HG02642 (cell line): ENCODE measurements at regions not wholly inside any gene's neighbourhood (a gene's known extent, or its start where the extent isn't known, plus 50 kb on each side); places are given as distances from the start of the nearest gene placed in this dataset.
"Not testable (repeated sequence)": the region's sequence is repeated elsewhere in the genome, so short reads cannot be mapped to it uniquely, and the experiment has no call there.

Source experiments
- ATAC-seq: cut with Tn5 transposase; IDR thresholded peaks from one replicate; pipeline ENCODE4 v1.9.1; 2021; ENCODE audit warnings: mild to moderate bottlenecking; ENCODE audit not compliant: unreplicated experiment, poor library complexity

DNA sequence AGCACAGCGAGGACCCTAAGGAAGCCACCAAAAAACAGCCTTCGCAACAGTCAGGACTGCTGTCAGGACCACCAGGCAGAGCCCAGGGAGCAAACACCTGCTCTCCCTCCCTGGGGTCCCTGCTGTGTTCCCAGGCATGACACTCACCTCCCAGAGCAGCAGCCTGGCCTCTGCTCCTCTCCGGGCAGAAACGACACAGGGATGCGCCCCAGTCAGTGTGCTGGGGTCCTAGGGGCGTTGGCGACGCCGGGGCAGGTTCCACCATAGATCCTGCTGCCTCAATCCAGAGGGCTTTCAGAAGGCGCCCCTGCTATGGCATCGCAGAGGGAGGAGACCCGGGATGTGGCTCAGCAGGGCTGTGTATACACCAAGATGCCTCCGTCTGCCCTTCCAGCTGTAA lies 169.7 kb upstream of the FOXD4L5 start:
- not testable (repeated sequence) for ATAC-seq

DNA sequence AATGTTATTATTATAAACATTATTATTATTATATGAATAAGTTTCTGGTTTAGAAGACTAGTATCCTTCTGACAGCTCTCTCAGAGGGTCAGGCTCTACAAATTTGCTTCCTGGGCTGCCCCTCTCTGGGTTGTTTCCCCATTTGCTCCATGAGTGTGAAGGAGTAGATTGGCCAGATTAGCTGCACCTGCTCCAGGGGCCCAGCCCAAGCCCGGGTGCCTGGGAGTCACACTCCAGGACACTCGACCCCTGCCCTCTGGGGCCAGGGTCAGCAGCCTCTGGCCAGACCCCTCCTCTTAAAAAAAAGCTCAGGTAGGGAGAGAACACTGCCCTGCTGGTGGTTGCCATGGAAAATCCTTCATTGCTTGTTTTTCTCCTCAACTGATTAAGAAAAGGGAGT lies 169.0 kb upstream of the FOXD4L5 start:
- ATAC-seq, result not testable (repeated sequence)

DNA sequence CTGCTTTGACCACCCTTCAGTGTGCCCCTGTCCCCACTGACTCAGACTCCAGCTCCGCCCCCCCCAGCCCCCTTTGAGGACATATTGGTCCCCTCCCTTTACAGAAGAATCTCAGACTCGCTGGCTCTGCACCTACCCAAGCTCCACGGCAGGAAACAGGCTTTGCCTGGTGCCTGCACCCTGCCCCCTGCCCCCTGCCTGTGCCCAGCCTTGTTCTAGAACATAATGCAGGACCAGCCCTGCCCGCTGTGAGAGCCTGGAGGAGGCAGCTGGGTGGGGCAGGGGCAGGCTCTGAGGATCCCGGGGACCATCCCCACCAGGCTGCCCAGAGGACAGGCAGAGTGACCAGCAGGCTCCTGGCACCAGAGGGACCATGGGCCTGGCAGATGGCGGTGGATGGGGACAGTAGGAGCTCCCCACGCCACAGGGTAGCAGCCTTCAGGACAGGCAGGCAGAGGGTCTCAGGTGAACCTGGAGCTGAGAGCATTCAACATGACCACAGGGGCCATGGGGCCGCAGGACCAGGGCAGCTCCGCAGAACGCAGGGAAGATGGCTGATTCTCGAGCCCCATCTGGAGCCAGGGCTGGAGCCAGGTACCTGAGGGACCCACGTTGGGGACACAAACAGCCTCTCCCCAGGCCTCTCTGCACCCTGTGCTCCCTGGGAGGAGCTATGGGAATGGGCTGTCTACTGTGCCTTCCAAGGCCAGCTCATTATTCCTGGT lies 165.0 kb upstream of the FOXD4L5 start:
- not testable (repeated sequence) for ATAC-seq

DNA sequence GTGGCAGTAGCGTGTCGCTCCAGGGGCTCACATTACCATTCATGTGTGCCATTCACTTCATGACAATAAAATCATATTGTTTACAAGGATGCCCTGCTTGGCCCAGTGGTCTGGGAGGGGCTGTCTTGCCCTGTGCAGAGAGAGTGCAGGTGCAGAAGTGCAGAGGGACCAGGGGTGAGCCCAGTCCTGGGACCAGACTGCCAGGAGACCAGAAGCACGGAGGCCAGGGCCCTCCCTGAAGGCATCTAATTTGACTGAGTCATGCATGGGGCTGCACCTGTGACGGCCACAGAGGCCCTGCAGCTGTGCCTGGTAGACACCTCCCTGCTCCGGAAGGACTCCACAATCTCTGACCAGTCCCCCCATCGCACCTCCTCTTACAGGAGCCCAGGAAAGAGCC lies 164.4 kb upstream of the FOXD4L5 start:
- ATAC-seq, result no peak

DNA sequence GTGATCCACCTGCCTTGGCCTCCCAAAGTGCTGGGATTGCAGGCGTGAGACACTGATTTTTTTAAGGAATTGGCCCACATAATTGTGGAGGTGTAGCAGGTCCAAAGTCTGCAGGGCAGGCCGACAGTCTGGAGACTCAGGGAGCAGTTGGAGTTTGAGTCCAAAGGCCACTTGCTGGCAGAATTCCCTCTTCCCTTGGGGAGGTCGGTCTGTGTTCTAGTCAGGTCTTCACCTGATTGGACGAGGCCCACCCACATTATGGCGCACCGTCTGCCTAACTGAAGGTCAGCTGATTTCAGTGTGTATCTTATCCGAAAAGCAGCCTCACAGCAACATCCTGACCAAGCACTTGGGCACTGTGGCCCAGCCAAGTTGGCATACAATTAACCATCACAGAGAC lies 162.1 kb upstream of the FOXD4L5 start:
- ATAC-seq, result not testable (repeated sequence)

DNA sequence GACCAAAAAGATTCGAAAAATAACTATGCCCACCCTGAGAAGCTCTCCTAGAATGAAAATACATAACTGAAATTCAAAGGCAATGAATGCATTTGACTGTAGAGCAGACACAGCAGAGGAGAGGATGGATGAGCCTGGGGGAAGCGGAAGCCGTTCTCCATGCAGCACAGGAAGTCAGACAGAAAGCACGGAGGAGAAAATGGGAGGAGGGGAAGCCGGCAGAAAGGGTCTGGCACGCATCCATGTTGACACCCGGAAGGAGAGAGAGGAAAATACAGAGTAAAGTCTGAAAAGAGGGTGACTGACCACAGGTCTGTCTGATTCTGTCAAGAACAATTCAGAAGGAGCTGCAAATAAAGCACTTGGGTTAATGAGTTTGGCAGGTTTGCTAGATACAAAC lies 161.0 kb upstream of the FOXD4L5 start:
- not testable (repeated sequence) for ATAC-seq

DNA sequence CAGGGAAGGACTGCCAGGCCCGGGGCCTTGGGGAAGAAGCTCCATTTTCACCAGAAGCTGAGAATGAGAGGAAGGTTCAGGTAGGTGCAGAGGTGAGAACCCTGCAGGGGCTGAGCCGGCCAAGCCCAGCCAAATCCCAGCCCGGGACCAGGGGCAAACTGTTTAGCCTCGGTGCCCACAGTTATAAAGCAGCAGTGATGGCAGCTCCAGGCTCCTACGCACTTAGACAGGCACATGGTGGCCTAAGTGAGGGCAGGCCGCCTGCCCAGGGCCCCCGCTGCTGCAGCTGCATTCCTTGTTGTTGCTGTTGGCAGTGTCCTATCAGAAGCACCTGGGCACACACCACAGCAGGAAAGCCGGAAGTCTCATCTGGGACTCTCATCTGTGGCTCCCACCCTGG lies 159.9 kb upstream of the FOXD4L5 start:
- ATAC-seq, result no peak

DNA sequence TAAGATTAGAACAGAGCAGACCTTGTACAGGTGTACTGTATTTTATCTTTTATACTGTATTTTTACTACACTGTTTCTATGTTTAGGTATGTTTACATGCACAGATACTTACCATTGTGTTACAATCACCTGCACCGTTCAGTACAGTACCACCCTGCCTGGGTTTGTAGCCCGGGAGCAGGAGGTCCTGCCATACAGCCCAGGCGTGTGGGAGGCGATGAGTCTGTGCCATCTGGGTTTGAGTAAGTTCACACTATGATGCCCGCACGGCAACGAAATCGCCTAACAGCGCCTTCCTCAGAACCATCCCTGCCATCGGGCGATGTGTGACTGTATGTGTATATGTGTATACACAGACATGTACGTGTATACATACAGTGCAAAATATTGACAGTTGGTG lies 157.1 kb upstream of the FOXD4L5 start:
- not testable (repeated sequence) for ATAC-seq

DNA sequence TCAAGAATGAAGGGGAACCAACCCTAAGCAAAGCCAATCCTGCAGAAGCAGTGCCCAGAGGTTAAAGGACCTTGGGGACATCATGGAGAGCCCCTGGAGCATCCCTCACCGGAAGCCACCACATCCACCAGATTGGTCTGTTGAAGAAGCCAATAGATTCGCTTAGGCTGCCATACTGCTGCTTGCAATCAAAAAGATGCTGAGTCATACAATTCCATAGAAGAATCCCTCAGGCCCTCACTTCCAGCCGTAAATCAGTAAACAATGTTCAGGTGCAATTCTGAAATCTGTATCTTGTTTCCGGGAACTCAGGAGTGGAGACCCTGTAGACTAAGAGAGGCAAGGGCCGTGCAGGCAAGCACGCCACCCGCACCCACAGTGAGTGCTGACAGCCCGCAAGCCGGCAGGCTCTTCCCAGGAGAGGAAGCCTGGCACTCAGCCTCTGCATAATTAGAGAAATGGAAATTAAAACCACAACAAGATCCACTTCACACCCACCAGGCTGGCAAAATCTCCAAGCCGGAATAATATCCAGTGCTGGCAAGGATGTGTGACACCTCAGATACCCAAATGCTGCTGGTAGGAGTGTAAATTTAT lies 156.4 kb upstream of the FOXD4L5 start:
- not testable (repeated sequence) for ATAC-seq

DNA sequence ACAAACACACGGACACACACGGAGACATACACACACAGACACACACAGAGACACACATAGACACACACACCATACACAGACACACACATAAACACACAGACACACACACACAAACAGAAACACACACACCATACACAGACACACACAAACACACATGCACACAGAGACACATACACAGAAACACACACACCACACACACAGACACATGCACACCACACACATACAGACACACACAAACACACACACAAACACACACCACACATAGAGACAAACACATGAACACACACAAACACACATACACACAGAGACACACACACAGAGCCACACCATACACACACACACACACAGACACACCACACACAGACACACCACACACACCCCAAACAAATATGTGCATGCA lies 152.7 kb upstream of the FOXD4L5 start:
- ATAC-seq, result no peak

DNA sequence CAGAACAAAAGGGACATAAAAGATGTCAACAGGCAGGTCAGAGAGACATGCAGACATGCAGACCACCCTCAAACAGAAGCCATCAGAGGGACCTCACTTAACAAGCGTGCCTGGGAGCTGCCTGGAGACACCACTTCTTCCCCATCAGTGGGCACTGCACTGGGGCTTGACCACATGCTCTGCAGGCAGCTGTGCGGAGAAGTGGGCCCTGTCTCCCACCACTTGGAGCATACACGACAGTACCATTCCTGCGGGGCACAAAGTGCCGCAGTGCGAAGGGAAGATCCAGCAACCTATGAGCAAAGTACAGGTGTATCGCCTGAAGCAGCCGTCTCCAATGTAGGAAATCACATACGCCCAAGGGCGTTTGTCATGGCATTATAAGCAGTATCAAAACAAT lies 150.5 kb upstream of the FOXD4L5 start:
- no peak for ATAC-seq

DNA sequence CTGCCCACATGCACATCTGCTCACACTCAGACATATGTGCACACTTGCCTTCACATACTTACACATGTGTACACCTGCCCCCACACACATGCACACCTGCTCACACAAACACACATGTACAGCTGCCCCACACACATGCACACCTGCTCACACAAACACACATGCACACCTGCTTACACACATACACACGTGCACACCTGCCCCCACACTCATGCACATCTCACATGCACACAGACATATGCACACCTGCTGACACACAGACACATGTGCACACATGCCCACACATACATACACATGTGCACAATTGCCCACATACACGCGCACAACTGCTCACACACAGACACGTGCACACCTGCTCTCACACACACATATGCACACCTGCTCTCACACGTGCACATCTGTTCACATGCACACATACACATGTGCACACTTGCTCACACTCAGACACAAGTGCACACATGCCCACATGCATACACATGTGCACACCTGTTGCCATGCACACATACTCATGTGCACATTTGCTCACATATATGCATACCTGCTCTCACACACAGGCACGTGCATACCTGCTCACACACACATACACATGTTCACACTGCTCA lies 147.8 kb upstream of the FOXD4L5 start:
- no peak for ATAC-seq

DNA sequence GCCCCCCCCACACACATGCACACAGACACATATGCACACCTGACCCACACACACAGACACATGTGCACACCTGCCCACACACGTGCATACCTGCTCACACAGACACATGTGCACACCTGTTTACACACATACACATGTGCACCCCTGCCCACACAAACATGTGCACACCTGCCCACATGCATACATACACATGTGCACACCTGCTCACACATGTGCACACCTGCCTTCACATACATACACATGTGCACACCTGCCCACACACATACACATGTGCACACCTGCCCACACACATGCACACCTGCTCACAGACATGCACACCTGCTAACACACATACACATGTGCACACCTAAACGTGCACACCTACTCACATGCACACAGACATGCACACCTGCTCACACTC lies 147.0 kb upstream of the FOXD4L5 start:
- ATAC-seq, result no peak

DNA sequence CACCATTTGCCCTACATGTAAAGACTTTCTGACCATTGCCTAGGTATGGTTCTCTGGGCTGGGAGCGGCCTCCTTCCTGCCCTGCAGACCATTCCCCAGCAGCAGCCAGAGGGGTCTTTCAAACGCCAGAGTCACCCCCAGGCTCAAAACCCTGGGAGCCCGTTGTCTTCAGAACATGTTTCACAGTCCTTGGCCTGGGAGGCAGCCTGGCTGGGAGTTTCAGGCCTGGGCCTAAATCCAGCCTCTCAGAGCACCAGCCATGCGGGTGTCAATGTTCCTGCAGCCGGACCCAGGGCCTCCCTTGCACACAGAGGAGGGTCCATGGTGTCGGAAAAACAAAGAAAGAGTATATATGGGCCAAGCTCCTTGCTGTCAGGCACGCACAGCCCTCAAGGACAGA lies 145.2 kb upstream of the FOXD4L5 start:
- no peak for ATAC-seq

DNA sequence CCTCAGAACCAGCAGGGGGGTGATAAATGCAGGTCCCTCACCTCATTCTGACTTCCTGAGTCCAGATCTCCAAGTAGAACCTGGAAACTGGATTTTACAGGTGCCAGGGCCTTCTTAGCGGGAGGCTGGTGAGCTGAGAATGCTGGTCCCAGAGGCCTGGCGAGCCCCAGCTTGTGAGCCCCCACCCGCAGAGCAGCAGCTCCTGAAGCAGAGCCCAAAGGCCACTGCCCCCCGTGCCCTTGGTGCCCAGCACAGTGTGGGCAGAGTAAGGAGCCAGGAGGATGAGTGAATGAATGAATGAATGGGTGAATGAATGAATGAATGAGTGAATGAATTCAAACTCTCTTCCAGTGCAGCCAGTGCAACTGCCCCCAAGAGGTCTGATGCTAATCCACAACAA lies 142.4 kb upstream of the FOXD4L5 start:
- not testable (repeated sequence) for ATAC-seq

DNA sequence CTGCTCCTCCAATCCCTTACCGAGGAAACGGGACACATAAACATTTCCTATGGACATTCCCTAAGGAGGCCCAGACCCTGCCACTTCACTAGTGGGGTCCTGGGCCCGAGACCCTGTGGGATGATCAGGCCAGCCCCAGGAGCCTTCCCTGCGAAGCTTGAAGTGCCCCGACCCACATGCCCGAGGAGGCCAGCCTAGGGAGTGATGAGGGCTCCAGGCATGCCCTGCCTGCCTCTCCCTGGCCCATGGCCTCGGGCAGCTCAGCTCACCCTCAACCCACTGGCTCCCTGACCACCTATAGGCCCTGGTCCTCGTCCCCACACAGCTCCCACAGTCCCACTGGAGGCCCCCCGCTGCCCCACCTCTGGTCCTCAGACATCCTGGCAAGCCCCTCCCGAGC lies 141.8 kb upstream of the FOXD4L5 start:
- not testable (repeated sequence) for ATAC-seq

DNA sequence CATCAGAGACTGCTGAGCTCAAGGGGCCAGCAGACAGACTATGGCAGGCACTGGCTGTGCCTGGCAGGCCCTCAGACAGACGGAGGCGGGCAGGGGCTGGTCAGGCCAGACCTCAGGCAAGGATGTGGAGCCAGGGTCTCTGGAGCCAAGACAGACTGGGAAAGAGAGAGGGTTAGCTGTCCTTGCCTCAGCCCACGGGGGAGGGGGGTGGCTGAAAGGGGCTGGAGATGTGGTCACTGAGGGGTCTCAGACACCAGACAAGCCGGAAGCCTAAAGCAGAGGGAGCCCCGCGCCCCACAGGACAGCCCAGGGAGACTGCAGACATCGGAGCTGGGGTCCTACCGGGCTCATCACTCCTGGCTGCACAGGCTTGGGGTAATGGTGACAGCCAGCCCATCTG lies 141.2 kb upstream of the FOXD4L5 start:
- ATAC-seq, result no peak

DNA sequence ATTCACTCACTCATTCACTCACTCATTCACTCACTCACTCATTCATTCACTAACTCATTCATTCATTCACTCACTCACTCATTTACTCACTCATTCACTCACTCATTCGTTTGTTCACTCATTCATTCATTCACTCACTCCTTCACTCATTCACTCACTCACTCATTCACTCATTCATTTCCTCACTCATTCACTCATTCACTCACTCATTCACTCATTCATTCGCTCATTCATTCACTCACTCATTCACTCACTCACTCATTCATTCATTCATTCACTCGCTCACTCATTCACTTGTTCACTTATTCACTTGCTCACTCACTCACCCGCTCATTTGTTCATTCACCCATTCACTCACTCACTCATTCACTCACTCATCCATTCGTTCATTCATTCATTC lies 140.2 kb upstream of the FOXD4L5 start:
- not testable (repeated sequence) for ATAC-seq

DNA sequence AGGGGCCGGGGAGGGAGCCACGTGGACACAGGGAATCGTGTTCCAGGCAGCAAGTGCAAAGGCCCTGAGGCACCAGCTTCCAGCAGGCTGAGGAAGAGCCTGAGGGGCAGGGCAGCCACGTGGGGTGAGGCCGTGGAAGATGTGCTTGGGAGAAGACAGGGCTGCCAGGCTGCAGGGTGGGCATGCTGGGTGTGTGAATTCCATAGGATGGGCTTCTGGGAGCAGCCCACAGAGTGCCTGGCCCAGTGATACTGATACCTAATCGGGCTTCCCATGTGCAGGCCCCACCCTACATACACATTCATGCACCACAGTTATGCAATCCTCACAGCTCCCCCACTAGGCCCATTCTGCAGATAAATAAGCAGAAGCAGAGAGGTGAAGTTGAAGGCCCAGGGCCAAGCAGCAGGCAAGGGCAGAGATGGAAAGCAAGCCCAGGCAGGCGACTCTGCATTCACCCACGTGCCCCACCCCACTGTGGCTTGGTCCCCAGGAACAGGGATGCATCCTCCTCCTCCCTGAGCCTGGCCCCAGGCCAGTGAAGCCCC lies 139.5 kb upstream of the FOXD4L5 start:
- ATAC-seq, result not testable (repeated sequence)

DNA sequence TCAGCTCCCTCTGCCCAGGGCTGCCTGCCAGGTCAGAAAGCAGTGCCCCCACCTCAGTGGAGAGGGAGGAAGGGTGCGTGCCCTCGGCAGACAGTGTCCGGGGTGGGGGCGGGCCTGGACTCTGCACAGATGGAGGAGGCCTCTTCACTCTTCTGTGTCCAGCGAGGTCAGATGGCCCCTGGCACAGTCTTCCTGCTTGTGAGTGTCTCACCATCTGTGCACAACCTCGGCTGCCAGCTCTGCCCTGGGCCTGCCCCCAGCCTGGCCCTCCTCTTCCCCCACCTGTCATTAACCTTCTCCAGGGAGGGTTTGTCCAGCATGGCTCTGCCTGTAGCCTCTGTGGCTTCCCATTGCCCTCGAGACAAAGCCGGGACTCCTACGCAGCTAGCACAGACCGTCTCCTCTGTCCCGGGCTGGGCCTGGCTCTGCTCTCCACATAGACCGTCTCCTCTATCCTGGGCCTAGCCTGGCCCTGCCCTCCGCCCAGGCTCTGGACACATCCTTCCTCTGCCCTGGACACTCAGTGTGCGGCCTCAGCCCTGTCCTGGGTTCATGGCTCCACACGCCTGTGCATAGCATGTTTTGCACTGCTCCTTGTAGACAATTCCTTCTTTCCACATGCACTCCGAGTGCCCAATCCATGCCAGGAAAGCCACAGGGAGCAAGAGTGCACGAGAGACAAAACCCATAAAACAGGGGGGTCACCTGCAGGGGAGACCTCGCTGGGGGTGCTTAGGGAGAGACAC lies 138.9 kb upstream of the FOXD4L5 start:
- ATAC-seq, result not testable (repeated sequence)
